ENCODE measurements at regions not wholly inside any gene's neighbourhood (a gene's known extent, or its start where the extent isn't known, plus 50 kb on each side); places are given as distances from the start of the nearest gene placed in this dataset.

DNA sequence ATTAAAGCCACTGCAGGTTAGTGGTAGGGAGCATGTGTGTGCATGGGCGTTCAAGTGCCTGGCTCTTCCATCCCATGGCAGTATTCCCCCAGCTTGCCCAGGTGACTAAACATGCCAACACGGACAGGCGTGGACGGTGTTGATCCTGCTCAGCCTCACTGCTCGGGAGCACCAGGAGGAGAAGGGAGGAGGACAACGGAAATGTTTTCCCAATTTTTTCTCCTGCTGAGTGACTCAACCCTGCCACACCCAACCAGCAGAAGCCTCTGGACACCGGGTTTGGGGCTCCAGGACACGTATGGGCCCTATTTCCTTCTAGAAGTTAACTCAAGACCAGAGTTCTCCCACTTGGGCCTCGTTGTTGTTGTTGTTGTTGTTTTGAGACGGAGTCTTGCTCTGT lies 139.1 kb downstream of the CYP26B1 start:
- Mint-ChIP-seq H3K9me3 (no peaks in the 10 kb centered on the region), H3K27ac (no peak overlapping the region), H3K4me3 (no peak overlapping the region), H3K27me3 (ENCODE audit: insufficient read depth, low read depth) (peaks cover 2% of the 10 kb centered on the region), H3K4me1 (peaks cover 8% of the 10 kb centered on the region), H3K36me3 (no peaks in the 10 kb centered on the region)
- H3K79me2 ChIP-seq (ENCODE audit: low read depth), result no peaks in the 10 kb centered on the region
- no peaks in the 10 kb centered on the region for H3K4me1 ChIP-seq
- H3K36me3 ChIP-seq, result no peaks in the 10 kb centered on the region
- H3K27me3 ChIP-seq, result no peaks in the 10 kb centered on the region
- H3K9ac ChIP-seq, result no peak overlapping the region
- H3K9me3 ChIP-seq (ENCODE audit: low read depth), result no peaks in the 10 kb centered on the region
- no peak overlapping the region for H2AFZ ChIP-seq (replicated peaks)
- H3F3A ChIP-seq (ENCODE audit: low read depth), result no peaks in the 10 kb centered on the region
- no peak overlapping the region for H3K27ac ChIP-seq
- no peak for DNase-seq (ENCODE audit: low spot score)
- TF ChIP-seq EZH2 (IDR thresholded peaks at IDR 0.05), result no peak
- TF ChIP-seq EZH2phosphoT487 (IDR thresholded peaks at IDR 0.05), result no peak
- TF ChIP-seq, protein P1, sequence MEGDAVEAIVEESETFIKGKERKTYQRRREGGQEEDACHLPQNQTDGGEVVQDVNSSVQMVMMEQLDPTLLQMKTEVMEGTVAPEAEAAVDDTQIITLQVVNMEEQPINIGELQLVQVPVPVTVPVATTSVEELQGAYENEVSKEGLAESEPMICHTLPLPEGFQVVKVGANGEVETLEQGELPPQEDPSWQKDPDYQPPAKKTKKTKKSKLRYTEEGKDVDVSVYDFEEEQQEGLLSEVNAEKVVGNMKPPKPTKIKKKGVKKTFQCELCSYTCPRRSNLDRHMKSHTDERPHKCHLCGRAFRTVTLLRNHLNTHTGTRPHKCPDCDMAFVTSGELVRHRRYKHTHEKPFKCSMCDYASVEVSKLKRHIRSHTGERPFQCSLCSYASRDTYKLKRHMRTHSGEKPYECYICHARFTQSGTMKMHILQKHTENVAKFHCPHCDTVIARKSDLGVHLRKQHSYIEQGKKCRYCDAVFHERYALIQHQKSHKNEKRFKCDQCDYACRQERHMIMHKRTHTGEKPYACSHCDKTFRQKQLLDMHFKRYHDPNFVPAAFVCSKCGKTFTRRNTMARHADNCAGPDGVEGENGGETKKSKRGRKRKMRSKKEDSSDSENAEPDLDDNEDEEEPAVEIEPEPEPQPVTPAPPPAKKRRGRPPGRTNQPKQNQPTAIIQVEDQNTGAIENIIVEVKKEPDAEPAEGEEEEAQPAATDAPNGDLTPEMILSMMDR (IDR thresholded peaks at IDR 0.05), result no peak
- no peaks in the 10 kb centered on the region for H4K20me1 ChIP-seq (ENCODE audit: low read depth)
- H3K4me3 ChIP-seq, result no peak overlapping the region
- H3K4me2 ChIP-seq, result no peak overlapping the region

DNA sequence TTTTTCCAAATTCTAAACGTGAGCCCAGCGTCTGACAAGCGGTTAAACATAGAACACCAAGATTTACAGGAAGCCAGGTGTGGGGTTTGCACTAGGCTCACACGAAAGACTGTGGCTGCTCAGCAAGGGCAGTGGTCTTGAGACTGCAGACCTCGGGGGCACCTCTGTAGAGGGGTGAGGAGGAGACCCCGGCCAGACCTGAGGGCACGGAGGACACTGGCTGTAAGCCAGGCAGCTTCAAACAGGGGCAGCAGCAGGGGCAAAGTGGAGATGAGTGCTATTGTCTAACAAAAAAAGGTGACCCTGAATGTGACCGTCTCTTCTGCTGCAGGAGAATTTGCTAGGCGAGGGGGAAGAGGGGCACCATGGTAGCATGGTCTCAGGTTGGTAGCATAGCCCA lies 140.3 kb downstream of the CYP26B1 start:
- Mint-ChIP-seq H3K9me3 (no peaks in the 10 kb centered on the region), H3K4me1 (peaks cover 4% of the 10 kb centered on the region), H3K4me3 (no peak overlapping the region), H3K27me3 (ENCODE audit: insufficient read depth, low read depth) (peaks cover 2% of the 10 kb centered on the region), H3K27ac (no peak overlapping the region), H3K36me3 (no peaks in the 10 kb centered on the region)
- no peaks in the 10 kb centered on the region for H3K9me3 ChIP-seq (ENCODE audit: low read depth)
- H3K27me3 ChIP-seq, result no peaks in the 10 kb centered on the region
- TF ChIP-seq EZH2 (IDR thresholded peaks at IDR 0.05) (no peak), EZH2phosphoT487 (IDR thresholded peaks at IDR 0.05) (no peak)
- TF ChIP-seq, protein P1 (IDR thresholded peaks at IDR 0.05), result no peak
- no peaks in the 10 kb centered on the region for H4K20me1 ChIP-seq (ENCODE audit: low read depth)
- no peak overlapping the region for H3K27ac ChIP-seq
- no peaks in the 10 kb centered on the region for H3K79me2 ChIP-seq (ENCODE audit: low read depth)
- H3K36me3 ChIP-seq, result no peaks in the 10 kb centered on the region
- H3F3A ChIP-seq (ENCODE audit: low read depth), result no peaks in the 10 kb centered on the region
- H3K4me2 ChIP-seq, result no peak overlapping the region
- no peaks in the 10 kb centered on the region for H3K4me1 ChIP-seq
- H2AFZ ChIP-seq (replicated peaks), result no peak overlapping the region
- H3K9ac ChIP-seq, result no peak overlapping the region
- no peak for DNase-seq (ENCODE audit: low spot score)
- no peak overlapping the region for H3K4me3 ChIP-seq

DNA sequence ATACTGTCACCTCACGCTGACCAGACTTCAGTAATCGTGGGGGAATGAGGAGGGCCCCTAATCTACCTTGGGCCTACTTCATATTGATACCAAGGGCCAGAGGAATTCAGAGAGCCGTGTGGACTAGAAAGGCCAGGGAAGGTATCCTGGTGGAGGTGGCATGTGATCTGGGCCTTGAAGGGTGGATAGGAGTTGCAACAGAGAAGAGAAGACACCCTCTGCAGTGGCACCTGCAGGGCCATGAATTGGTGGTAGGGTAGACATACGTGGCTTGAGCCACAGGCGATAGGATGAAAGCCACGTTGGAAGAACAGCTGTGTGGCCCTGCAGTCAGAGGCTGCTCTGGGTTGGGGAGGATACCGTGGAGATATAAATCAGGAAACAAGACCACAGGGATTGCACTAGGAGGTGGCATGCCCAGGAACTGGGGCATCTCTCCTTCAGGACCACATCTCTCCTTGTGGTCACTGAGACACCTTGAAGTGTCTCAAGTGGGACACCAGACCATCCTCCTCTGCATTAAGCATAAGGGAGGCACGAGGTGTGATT lies 141.4 kb downstream of the CYP26B1 start:
- Histone ChIP-seq H4K20me1 (ENCODE audit: low read depth) (no peaks in the 10 kb centered on the region), H3K4me1 (no peaks in the 10 kb centered on the region), H3K36me3 (no peaks in the 10 kb centered on the region), H3K27me3 (no peaks in the 10 kb centered on the region), H3K9ac (no peak overlapping the region), H3K4me3 (no peak overlapping the region), H3F3A (ENCODE audit: low read depth) (no peaks in the 10 kb centered on the region), H3K4me2 (no peak overlapping the region), H2AFZ (replicated peaks) (no peak overlapping the region), H3K9me3 (ENCODE audit: low read depth) (no peaks in the 10 kb centered on the region), H3K27ac (no peak overlapping the region), H3K79me2 (ENCODE audit: low read depth) (no peaks in the 10 kb centered on the region)
- Mint-ChIP-seq H3K27ac (no peak overlapping the region), H3K36me3 (no peaks in the 10 kb centered on the region), H3K4me3 (no peak overlapping the region), H3K27me3 (ENCODE audit: insufficient read depth, low read depth) (no peaks in the 10 kb centered on the region), H3K4me1 (peaks cover 4% of the 10 kb centered on the region), H3K9me3 (no peaks in the 10 kb centered on the region)
- no peak for DNase-seq (ENCODE audit: low spot score)
- TF ChIP-seq, protein P1 (IDR thresholded peaks at IDR 0.05), result no peak
- no peak for TF ChIP-seq EZH2phosphoT487 (IDR thresholded peaks at IDR 0.05)
- TF ChIP-seq EZH2 (IDR thresholded peaks at IDR 0.05), result no peak

Data from neural progenitor cell (in vitro differentiated cells).